GM12801 (cell line): ENCODE measurements at regions not wholly inside any gene's neighbourhood (a gene's known extent, or its start where the extent isn't known, plus 50 kb on each side); places are given as distances from the start of the nearest gene placed in this dataset.

Experiments
- CTCF ChIP-seq: IDR thresholded peaks from one replicate; pipeline ENCODE4 v1.5.1; 2011; ENCODE audit warnings: control low read depth; ENCODE audit not compliant: insufficient read length; ENCODE audit errors: extremely low read depth

- no peak for TF ChIP-seq CTCF
Measured at GRCh38 chr1:56409112-56409691, 170.2 kb downstream of the PLPP3 start.

DNA sequence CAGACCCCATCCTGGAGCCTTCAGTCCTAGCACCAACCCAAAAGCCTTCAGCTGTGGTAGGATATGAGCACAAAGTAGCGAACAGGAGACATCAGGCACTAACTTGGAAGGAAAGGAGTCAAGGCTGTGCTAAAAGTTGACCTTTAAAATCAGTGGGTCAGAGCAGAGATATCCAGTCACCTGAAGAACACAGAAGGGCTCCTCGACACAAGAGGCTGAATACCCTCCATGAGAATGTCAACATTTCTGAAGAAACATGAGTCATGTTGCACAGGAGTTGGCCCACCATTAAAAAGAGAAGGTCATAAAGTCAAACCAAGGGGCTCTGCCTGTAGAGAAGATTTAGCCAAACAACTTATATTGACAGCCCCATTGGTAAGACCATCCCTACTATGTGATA is 172.5 kb downstream of the PLPP3 start:
- TF ChIP-seq CTCF = no peak

- no peak for TF ChIP-seq CTCF
Measured at GRCh38 chr1:56404561-56405030, 174.8 kb downstream of the PLPP3 start.

DNA sequence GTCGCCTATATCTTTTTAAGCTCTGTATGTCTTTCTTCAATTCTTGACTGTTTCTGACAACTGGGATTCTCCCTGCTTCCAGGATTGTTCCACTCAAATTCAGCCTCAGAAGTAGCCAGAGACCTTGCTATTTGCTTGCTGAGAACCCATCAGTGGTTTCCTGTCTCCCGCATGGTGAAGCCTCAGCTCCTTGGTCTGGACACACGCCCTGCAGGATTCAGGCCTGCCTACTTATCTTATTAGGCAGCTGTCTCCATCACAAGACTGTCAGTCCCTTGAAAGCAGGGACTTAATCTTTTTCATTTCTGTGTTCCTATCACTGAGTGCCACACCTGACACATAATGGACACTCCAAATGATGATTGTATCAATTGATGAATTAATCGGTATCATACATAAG is 175.3 kb downstream of the PLPP3 start:
- no peak for TF ChIP-seq CTCF

GRCh38 chr1:56403321-56403720 is 176.0 kb downstream of the PLPP3 start:
- TF ChIP-seq CTCF = no peak

DNA sequence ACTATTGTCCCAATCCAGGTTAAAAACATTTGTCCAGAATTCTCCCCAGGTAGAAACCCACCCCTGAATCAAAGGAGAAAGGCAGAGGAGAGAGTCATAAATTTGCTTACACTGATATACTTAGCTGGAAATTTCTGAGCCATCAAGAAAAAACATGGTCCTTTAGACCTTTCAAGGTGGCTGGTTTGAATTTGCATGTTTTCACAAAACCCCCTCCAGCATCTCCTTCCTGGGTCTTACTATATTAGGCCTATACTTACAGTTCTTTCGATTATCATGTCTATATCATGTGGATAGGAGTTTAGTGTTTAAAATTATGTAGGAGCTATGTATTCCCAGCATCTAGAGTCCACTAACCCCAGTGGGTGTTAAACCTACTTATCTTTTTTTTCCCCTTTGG is 178.2 kb downstream of the PLPP3 start:
- no peak for TF ChIP-seq CTCF

DNA sequence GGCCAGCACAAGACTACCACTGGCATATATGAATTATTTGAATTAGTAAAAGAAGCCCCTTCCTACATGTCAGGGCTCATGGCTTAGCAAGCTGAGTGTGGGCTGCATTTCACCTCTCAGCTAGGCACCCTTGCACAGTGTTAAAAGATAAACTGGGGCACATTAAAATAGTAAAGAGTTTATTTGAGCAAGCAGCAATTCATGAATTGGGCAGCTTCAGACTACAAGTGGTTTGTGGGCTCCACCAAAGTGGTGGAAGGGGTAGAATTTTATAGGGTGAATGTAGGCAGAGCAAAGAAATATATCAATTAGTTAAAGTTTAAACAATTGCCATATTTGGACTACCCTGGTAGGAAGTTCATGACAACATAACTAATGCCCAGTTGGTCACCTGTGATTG is 178.8 kb downstream of the PLPP3 start:
- TF ChIP-seq CTCF = no peak

- TF ChIP-seq CTCF = no peak
Measured at GRCh38 chr1:56399795-56400194, 179.6 kb downstream of the PLPP3 start.
